SHP77 treated with DMSO at 0.1 percent for 48 hours (cell line): ENCODE measurements at regions not wholly inside any gene's neighbourhood (a gene's known extent, or its start where the extent isn't known, plus 50 kb on each side); places are given as distances from the start of the nearest gene placed in this dataset.

ENCODE experiments used
- DNase-seq: peaks from one replicate; lab custom pipeline; 2025; lab: John Stamatoyannopoulos, UW

DNA sequence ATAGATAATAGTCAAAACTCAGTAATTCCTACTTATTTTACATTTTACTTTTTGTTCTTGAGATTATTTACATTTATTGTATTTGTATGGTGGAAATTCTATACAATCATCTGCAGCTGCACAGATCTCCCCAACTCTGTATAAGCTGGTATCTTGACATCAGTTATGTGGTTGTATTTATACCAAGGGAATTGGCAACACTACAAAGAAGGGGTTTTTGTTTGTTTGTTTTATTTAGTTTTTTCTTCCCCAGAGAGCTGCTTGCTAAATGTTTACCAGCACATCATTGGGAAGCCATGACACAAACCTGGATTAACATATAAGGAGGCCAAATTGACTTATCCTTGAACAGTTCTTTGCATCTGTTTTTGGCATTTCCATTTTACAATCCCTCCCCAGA is 389.2 kb upstream of the KCNMB2 start:
- no peak for DNase-seq

DNA sequence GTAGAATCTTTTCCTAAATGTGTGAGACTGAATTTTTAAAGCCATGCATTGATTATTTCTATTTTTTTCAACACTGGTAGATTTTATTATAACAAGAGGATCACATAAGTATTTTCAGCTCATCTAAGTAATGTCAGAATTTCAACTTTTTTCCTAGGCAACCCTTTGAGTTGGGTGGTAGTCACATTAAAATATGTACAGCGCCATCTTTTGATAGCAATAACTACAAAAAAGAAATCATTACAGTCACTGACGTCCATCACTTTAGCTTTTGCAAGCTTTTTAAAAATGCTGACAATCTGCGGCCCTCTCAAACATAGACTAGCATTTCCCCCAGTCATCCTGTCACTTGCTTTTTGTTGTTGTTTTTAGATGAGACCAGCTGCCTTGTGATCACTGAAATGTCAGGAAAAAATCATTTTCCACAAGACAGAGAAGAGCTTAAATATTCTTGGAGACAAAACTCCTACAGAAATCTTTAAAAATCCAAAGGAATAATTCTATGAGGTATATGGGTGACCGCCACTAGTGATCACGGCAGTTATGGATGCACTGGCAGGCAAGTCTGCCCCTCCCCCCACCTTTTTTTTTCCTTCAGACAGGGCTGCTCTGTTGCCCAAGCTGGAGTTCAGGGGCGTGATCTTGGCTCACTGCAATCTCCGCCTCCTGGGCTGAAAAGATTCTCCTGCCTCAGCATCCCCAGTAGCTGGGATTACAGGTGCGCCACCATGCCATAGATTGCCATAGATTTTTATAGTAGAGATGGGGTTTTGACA is 384.0 kb upstream of the KCNMB2 start:
- DNase-seq, result no peak

DNA sequence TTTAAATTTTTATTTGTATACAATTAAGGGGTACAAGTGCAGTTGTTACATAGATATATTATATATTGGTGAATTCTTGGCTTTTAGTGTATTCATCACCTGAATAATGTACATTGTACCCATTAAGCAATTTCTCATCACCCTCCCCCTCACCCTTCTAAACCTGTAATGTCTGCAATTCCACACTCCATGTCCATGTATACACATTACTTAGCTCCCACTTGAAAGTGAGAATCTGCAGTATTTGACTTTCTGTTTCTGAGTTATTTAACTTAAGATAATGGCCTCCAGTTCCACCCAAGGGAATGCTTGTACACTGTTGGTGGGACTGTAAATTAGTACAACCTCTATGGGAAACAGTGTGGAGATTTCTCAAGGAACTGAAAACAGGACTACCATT is 383.2 kb upstream of the KCNMB2 start:
- DNase-seq, result no peak

DNA sequence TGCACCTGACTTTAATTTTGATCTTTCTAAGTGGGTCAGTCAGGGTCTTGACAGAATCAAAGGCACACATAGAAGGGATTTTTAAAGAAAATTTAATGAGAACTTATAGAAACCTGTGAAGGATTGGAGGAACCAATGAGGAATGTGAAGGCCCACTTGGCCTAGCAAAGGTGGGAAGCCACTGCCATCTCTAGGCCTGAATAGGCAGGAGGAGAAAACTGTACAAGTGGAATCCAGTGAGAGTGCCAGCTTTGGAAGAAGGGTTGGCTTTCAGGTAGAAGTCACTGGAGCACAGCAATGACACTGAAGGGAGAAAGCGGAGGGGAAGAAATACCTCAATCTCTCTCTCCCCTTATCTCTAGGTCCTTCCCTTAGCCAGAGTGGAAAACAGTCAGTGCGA is 380.7 kb upstream of the KCNMB2 start:
- no peak for DNase-seq

DNA sequence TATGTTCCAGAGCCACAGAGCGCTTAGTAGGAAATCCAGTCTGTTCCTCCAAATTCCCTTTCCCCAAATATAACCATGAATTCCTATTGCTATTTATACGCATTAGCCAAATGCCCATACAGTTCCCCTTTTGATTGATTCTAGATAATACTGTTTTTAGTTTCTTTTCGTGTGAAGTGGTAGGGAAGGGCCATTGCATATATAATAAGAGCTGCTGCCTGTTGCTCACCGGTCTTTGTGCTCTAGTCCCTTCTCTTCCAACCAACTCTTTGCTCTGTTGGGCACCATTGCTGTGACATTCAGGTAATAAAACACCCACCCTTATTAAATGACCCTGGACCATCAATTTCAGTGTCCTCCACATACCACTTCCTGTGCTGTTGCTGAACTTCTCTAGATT is 379.9 kb upstream of the KCNMB2 start:
- DNase-seq, result no peak

DNA sequence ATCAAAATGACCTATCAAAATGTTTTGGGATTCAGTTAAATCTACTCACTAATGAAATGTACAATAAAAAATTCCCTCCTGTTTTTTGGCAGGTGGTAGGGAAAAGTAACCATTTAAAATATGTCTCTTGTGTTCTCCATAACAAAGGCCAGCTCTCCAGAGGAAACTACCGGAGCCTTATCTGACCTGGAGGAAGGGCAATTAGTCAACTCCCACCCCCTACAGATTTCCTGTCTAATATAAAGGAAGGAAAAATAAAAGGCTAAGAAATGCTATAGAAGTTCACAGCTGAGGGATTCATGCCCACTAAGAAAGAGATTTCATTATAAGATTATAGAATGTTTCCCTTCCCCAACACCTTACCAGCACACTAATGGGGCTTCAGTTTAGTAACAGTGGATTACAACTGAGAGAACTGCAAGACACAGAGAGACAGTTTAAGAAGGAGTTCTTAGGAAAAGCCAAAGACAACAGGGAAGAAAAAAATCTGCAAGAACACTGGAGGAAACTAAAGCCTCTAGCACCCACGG is 376.5 kb upstream of the KCNMB2 start:
- no peak for DNase-seq

DNA sequence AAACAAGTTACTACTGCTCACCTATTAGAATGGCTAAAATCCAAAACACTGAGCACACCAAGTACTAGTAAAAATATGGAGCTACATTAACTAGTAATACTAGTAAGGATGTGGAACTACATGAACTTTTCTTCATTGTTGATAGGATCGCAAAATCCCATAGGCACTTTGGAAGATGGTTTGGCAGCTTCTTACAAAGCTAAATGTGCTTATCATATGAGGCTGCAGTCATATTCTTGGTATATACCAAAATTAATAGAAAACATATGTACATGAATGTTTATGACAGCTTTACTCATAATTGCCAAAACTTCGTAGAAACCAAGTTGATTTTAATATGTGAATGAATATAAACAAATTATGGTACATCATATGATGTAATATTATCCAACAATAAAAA is 366.8 kb upstream of the KCNMB2 start:
- no peak for DNase-seq

DNA sequence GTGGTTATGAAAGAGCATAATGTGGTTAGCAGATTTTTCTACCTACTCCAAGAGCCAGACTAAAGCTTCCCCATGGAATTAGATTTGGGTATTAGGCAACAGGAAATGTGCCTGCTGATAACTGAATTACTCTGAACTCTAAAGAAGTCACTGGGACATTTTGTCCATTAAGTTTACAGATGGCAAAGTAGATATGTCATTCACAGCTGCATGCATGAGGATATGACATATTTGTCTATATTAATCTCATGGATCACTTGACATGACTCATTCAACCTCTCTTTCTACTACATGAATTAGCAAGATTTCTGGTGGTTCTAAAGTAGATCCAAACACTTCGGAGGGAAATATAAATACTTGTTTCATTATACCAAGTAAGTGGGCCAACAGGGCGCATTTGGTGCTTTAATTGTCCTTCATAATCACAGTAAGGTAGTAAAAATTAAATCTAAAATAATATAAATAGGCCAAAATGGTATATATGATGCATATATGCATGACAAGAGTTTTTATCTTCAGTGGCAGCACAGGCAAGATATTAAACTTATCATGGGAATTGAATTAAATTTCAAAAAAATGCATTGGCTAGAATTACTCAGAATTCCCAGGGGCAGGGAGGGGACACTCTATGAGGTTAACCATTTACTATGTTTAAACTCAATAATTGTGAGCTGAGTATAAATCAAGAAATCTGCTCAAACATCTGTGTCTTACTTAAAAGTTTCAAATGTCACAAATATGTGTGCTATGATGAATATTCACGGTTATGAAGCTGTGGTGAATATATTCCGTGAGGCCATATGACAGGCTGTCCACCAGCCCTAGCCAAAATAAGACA is 365.3 kb upstream of the KCNMB2 start:
- DNase-seq, result peak; percentile 14

DNA sequence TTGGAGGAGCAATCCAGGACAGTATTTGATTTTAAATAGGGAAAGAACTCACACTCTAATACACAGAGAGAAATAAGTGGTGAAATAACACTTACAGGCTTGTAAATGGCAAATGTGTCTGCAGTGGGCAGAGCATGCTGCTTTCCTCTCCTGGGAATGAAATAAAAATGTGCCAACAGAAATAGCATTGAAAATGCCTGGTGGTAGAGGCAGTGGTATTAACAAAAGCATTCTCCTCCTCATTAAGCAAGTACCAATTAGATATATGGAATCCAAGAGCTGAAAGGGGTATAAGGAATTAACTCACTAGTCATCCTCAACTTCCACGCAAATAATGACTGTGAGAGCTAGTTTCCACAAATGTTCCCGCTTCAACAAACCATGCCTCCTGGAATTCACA is 364.1 kb upstream of the KCNMB2 start:
- no peak for DNase-seq

DNA sequence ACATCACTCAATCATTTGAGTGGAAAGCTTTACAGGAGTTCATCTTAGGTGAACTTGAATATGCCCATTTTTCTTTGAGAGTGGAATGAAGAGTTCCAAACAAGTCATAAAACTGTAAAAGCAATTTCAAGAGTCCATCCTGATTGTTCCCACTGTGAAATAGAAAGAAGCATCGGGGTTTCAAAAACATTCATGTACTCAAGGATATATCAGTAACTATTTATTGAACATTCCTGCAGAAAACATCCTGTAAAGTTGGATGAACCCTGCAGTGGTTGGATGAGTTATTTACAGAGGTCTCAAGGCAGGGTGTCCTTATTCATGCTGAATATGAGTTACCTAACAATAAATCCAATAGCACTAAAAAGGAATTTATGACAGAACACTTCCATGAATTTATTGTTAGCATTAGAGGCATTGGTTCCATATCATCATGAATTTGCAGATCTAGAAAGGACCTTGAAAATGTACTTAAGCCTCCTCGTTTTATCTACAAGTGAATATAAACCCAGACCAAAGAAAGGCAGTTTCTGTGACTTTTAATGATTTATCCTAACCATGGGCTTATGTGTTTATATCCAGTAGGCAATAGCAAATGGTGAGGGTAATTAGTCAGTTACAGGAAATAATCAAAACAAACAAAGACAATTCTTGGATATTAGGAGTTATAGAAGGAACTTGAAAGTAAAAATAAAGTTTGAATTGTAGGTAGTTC is 361.9 kb upstream of the KCNMB2 start:
- DNase-seq, result no peak

DNA sequence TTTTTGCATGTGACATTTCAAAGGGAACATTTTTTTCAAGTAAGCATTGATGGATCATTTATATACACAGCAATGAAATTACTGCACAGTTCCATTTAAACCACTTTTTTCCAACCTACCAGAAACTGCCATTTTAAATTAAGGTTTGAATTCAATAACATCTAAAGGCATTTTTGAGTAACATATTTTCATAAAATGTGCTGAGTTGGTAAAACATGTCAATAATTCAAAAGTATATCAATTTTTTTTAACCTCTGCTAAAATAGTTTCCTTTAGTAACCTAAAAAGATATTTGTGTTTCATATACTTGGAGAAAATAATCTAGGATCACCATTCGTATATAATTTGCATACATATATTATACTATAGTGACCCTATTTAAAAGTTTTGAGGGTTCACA is 355.1 kb upstream of the KCNMB2 start:
- no peak for DNase-seq

DNA sequence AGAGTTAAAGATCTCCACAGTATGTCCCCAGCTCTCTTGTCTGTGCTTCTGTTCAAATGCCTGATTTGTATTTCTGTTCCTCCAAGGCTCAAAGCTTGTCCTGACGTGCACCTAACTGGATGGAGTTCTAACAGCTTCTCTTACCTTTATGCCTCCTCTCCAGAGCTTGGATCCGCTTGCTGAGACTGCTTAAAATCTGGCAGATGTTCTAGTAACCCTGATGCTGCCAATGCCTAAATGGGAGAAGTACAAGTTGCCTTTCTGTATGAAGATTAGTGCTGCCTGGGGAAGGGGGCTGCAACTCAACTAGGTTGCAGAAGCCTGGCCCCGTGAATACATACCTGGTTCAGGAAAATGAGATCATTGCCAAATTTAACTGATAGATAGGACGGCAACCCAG is 354.5 kb upstream of the KCNMB2 start:
- no peak for DNase-seq

DNA sequence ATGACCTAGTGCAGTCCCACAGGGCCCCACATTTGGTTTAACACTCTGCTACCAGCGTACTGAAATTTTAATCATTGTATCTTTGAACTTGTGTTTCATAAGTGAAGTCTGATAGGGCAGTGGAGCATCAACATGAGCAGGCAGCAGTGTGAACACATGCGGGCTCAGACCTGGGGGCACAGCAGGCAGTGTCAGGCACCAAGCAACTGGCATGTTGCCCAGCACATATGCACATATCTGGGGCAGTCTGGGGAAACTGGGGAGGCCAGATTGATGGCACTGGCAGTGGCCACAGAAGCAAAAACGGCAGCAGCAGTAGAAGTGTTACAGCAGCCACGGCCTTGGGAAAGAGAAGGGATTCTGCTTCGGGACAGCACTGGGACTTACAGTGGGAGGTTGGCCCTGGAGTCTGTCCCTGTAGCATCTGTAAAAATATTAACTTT is 353.9 kb upstream of the KCNMB2 start:
- DNase-seq, result peak; percentile 49

DNA sequence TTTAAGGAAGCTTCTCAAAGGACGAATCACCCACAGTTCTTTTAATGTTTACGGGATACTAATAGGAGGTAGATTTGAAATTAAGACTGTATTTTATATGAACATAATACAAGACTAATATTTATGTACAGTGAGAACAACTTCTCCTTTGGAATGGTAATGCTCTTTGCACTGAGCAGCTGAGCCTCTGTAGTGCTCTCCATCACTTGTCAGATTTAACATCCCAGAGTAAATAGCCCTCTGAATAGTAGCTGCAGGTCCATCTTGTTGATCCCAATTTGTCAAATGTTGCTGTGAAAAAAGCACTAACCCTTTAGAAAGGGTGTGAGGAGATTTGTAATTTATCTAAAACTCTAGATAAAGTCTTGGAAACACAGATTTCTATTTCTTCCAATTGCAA is 351.4 kb upstream of the KCNMB2 start:
- DNase-seq, result peak; percentile 36

DNA sequence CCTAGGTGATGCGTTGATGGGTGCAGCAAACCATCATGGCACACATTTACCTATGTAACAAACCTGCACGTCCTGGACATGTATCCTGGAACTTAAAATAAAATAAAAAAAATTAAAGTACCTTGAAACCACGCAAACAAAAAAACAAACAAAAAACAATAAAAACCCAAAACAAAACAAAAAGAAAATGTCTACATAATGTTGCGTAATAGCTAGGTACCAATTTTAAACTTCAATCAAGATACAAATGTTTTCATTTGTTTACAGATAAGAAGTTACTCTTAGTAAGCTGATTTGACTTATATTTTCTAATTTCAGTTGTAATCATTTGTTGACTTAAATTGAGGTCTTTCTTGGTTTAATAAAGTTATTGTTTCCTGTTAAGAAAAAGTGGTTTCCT is 349.6 kb upstream of the KCNMB2 start:
- no peak for DNase-seq

DNA sequence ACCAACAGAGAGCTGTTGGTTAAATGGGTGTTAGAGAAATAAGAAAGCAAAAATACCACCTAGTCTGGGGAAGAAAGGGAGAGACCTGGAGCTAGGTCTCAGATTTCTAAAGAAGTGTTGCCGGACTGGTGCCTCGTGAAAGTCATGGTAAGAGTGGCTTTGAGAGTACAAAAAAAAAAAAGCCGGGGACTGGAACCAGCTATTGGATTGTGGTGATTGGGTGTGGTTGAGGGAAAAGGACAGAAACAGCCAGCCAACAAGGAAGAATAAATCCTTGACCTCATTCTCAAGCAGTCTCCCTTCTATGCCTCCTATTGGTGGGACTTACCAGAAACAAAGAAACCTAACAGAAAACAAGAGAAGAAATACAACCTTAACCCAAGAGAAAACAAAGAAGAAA is 346.4 kb upstream of the KCNMB2 start:
- DNase-seq, result no peak

DNA sequence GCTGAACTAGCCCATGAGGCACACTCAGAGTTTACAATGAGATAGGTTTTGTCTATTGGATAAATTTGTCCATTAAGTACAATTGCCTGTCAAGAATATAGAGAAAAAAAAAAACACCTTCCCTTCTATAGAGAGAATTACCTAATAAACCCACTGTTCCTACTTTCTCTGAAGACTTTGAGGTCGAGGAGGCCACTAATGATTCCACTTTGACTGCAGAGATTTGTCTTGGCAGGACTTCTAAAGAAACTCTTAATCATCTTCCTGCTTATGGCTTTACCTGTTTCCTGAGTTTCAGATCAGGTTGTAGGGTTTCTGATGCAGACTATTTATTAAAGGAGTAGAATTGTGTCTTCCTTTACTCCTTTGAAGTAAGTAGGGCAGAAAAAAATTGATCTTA is 342.4 kb upstream of the KCNMB2 start:
- DNase-seq, result no peak

DNA sequence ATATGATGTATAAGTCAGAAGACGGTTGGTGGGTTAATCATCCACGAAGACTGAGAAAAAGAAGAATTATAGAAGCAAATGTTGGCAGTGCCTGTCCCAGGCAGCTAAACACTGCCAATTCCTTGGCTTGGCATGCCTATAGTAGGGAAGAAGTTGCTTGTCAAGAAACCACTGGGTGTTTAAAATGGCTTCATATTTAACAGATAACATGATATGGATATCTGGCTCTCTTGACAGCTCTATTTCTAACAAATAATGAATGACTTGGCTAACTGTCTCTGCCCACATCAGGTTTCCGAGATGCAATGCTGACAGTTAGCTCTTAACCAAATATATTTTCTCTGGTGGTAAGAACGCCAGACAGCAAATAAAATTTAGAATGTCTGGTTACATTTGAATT is 341.7 kb upstream of the KCNMB2 start:
- no peak for DNase-seq

DNA sequence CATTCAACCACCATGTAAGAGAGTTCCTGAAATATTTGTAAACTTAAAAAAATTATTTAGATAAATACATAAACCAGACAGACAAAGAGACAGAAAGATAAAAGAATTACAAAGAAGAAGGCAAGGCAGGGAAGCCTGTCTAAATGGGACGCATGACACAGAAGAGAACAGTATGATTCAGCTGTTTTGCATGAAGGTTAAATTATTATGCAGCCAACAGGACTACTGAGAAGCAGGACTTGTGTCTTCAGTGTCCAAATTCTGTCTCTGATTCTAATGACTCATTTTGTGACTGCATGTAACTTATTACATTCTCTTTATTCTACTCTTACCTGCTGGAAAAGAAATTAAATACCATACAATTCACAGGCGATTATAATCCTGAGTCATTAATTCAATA is 340.4 kb upstream of the KCNMB2 start:
- DNase-seq, result no peak

DNA sequence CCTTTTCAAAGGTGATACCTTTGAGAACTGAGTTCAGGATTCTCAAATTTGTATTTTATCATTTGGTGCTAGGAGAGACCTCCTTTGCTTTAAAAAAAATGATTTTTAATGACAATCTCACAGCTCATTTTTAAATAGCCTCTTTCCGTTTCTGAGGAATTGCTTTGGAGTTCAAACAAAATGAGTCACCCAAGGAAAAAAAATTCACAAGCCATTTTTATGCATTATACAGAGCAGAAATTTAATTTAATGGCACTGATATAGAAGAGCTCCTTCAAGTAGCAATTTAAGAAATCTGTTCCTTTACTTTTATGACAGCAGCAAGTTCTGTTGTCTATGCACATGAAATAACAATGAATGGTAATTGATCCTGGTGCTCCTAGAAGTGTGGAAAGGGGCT is 337.9 kb upstream of the KCNMB2 start:
- DNase-seq, result no peak

DNA sequence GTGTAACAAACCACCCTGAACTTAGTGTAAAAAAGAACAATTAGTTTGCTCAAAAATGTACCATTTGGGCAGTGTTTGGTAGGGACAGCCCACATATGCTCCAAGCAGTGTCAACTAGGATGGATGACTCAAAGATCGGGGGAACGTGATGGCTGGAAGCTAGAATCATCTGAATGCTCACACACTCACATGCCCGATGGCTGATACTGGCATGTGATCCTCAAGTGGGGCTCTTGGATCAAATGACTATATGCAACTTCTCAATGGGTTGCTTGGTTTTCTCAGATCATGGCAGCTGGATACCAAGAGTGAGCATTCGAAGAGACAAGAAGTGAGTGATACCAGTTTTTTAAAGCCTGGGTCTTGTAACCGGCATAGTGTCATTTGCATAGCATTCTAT is 335.9 kb upstream of the KCNMB2 start:
- DNase-seq, result no peak

DNA sequence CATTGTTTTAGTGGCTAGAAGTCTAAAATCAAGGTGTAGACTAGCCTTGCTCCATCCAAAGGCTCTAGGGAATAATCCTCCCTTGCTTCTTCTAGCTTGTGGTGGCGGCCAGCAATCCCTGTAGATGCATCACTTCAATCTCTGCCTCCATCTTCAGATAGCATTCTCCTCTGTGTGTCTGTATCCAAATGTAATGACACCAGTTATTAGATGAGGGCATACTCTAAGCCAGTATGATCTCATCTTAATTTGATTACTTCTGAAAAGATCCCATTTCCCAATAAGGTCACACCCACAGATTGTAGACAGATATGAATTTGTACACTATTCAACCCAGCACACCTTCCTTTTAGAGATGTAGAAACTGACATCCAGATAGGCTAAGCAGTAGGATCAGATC is 334.5 kb upstream of the KCNMB2 start:
- DNase-seq, result no peak

DNA sequence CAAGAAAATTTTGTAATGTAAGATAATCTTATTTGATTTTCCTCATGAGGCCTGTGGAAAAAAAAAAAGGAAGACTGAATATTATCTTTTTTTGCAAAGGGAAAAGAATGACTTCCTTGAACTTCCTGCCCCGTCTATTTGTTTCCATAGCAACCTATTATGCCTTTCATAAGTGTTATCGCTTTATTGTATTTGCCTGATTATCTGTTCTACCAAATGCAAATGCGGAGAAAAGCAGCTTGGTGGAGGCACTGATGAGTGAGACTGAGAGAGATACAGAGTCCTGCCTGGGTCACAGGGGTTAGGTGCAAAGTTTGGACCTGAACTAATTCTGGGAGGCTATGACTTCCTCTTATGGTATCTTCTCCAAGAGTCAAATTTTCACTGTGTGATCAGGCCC is 334.0 kb upstream of the KCNMB2 start:
- DNase-seq, result no peak
